Right lobe of liver (tissue), 6 donors: ENCODE measurements at regions not wholly inside any gene's neighbourhood (a gene's known extent, or its start where the extent isn't known, plus 50 kb on each side); places are given as distances from the start of the nearest gene placed in this dataset.

Source experiments
- ATAC-seq, 4 donors: fragments of 200-7000 bp; cut with Tn5 transposase; one replicate each; pipeline ENCODE4 v1.9.1; 2020; ENCODE audit warnings: mild to moderate bottlenecking in 4 of 4, moderate library complexity in 4 of 4
- DNase-seq, 3 donors: peaks; one replicate each; pipeline ENCODE4 v3.0.0-alpha.2; 2020
- H3K27ac ChIP-seq, 3 donors: fragments of 200-600 bp; one replicate each; pipeline ENCODE4 v1.8.0; 2022
- H3K27me3 ChIP-seq, 2 donors: fragments of 200-600 bp; one replicate each; pipeline ENCODE4 v1.8.0; 2022
- H3K36me3 ChIP-seq, 4 donors: fragments of 200-600 bp; sonication (generic) in 1 of 4; one replicate each; pipeline versions ENCODE4 v1.5.1 to v1.8.0; 2017 to 2022; ENCODE audit warnings: control low read depth in 1 of 4
- H3K4me1 ChIP-seq, 4 donors: fragments of 200-600 bp; sonication (generic) in 1 of 4; one replicate each; pipeline versions ENCODE4 v1.5.1 to v1.8.0; 2017 to 2022; ENCODE audit warnings: control low read depth in 1 of 4
- H3K4me3 ChIP-seq, 3 donors: fragments of 200-600 bp; one replicate each; pipeline ENCODE4 v1.8.0; 2022
- H3K9me3 ChIP-seq, 4 donors: fragments of 200-600 bp; sonication (generic) in 1 of 4; one replicate each; pipeline versions ENCODE4 v1.5.1 to v1.8.0; 2017 to 2022; ENCODE audit warnings: control low read depth in 1 of 4
- CTCF ChIP-seq, 4 donors: fragments of 200-600 bp in 3 of 4; fragments of 450-650 bp in 1 of 4; IDR thresholded peaks; one replicate each; pipeline versions ENCODE4 v1.5.1 to v1.8.0; 2016 to 2022; ENCODE audit warnings: antibody characterized with exemption in 4 of 4, mild to moderate bottlenecking in 2 of 4
- POLR2A ChIP-seq: fragments of 450-650 bp; IDR thresholded peaks from one replicate; pipeline ENCODE4 v1.6.1; 2017; ENCODE audit warnings: antibody characterized with exemption, mild to moderate bottlenecking
- WGBS: methylation state at CpG from one replicate; pipeline ENCODE4 v1.1.6; 2018; ENCODE audit warnings: low coverage, low lambda C conversion rate; ENCODE audit not compliant: insufficient coverage; ENCODE audit errors: missing lambda C conversion rate; 5-methylcytosine and 5-hydroxymethylcytosine counted together
- intact Hi-C, 2 donors: fragments of 100-400 bp; cut with DNase I; formaldehyde crosslinking; loops; one replicate each; pipeline versions ENCODE4 v1.11.2 to v1.14.1; 2022
- donor health status: DM: no; HTN: yes; CAD: no.
- donor health status: DM: no; HTN: no; CAD: no.
- donor health status: DM: no; HTN: no; CAD: no.
- donor health status: DM: no; HTN: yes; CAD: no.
- donor health status: DM: no; HTN: yes; CAD: no.

DNA sequence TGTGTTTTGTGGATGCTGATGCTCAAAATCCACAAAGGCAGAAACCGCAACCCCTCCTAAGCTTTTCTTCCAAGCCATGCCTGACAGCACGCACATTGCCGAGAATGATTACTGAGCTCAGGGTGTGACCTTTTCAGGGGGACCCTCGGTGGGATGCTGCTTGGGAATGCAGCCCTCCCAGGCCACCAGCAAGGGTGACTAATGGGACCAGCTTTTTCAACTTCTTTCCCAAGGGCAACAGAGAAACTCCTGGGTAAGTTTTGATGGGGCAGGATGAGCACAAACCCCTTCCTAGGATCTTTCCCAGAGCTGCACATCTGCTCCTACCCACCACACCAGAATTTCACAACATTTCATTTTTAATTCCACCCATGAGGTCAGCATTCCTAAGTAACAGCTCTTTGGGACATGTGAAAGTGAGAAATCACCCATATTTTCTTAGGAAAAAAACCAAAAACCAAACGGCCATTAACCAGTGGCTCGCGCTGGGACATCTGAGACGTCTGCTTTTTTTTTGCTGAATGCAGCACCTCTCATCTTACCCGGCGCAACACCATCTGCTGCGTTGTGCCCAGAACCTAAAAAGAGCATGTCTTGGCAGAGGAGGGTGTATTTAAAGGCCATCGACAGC is 119.0 kb downstream of the ARL4C start:
- no peaks in the 10 kb centered on the region for H3K27me3 ChIP-seq

GRCh38 chr2:234376229-234376628 is 120.7 kb downstream of the ARL4C start:
- no peaks in the 10 kb centered on the region for H3K36me3 ChIP-seq
- H3K27me3 ChIP-seq: no peaks in the 10 kb centered on the region
- H3K4me1 ChIP-seq: no peaks in the 10 kb centered on the region
- ATAC-seq (no peak), DNase-seq (no peak)
- no peak for TF ChIP-seq CTCF (IDR thresholded peaks at IDR 0.05)
- no peak for TF ChIP-seq POLR2A
- WGBS: 67% methylated on average over 3 of the region's 3 CpGs
- H3K27ac ChIP-seq: no peak overlapping the region
- no peak overlapping the region for H3K4me3 ChIP-seq
- no peaks in the 10 kb centered on the region for H3K9me3 ChIP-seq
- intact Hi-C loops: no loop called here

More for the DNA sequence above, 119.0 kb downstream of the ARL4C start:
- no peak for ATAC-seq
- H3K9me3 ChIP-seq: no peaks in the 10 kb centered on the region
- no peak overlapping the region for H3K27ac ChIP-seq
- H3K36me3 ChIP-seq: no peaks in the 10 kb centered on the region
- TF ChIP-seq POLR2A: no peak
- no peak for TF ChIP-seq CTCF (IDR thresholded peaks at IDR 0.05)
- intact Hi-C loops: no loop called here
- WGBS: 52% methylated on average over 10 of the region's 12 CpGs
- no peaks in the 10 kb centered on the region for H3K4me1 ChIP-seq
- DNase-seq: no peak
- no peak overlapping the region for H3K4me3 ChIP-seq

DNA sequence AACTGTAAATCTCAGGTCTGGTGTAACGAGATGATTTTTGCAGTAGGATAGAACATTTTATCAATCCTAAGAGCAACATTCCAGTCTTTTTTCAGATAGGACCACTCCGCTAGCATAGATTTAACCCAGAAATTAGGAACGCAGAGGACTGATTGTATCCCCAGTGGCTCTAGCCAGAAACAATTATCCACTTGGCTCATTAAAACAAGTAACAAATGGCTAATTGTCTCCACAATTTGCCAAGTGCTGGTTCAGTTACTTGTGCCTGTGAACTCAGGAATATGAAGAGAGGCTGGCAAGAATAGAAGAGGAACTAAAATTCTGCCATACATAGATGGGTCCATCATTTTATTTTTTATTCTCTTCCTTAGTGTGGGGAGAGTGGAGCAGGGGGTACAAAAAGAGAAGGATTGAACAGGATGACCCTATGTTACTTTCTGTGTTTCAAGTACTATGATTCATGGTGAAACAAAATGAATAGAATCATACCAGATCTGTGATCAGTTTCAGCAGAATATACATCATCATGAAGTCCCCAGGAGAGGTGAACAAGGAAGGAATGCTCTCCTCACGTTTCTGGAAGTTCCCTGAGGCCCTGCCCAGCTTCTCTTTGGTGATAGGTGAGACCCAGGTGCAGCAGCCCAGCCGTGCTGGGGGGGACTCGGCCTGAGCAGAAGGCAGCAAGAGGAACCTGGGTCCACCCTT is 121.6 kb downstream of the ARL4C start:
- intact Hi-C loops: no loop called here
- WGBS: 74% methylated on average over 5 of the region's 6 CpGs
- no peaks in the 10 kb centered on the region for H3K27me3 ChIP-seq
- no peaks in the 10 kb centered on the region for H3K4me1 ChIP-seq
- no peak for DNase-seq
- no peak for ATAC-seq
- no peaks in the 10 kb centered on the region for H3K36me3 ChIP-seq
- no peaks in the 10 kb centered on the region for H3K9me3 ChIP-seq
- H3K27ac ChIP-seq: no peak overlapping the region
- H3K4me3 ChIP-seq: no peak overlapping the region
- TF ChIP-seq POLR2A (no peak), CTCF (IDR thresholded peaks at IDR 0.05) (no peak)

DNA sequence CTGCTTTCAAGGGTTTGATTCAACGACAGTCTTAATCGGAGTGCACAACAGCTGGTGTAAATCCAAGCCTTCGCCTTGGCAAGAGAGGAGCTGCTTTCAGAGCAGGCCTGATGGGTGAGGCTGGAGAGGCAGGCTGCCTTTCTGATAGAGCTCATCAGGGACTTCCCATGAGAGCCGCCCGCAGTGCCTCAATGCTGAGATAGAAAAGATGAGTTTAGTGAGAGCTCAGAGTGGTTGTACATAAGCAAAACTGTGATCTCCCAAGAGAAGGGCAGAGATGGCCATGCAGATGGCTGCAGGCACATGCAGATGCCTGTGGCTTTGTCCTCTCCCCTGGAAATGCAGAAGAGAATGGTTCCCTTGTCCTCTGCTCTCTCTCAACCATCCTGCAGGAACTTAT is 122.1 kb downstream of the ARL4C start:
- Histone ChIP-seq H3K27me3 (no peaks in the 10 kb centered on the region), H3K4me1 (no peaks in the 10 kb centered on the region), H3K9me3 (no peaks in the 10 kb centered on the region), H3K36me3 (no peaks in the 10 kb centered on the region), H3K4me3 (no peak overlapping the region), H3K27ac (no peak overlapping the region)
- intact Hi-C loops: no loop called here
- DNase-seq: no peak
- no peak for TF ChIP-seq POLR2A
- no peak for TF ChIP-seq CTCF (IDR thresholded peaks at IDR 0.05)
- 88% methylated on average over 4 of the region's 5 CpGs for WGBS
- ATAC-seq: no peak
